A549 (cell line): ENCODE measurements at regions not wholly inside any gene's neighbourhood (a gene's known extent, or its start where the extent isn't known, plus 50 kb on each side); places are given as distances from the start of the nearest gene placed in this dataset.

Experiments
- BHLHE40 ChIP-seq: IDR thresholded peaks from 2 replicates; pipeline ENCODE4 v1.6.1; 2012; ENCODE audit warnings: low read depth, low read length, inconsistent platforms
- CTCF ChIP-seq: fragments of >200 bp; sonication (Bioruptor Twin); formaldehyde crosslinking; IDR thresholded peaks from 3 replicates; pipeline ENCODE4 v1.5.1; 2016
- HEYL ChIP-seq: fragments of 250-450 bp; sonication (Bioruptor Pico); IDR thresholded peaks from 2 replicates; pipeline ENCODE4 v1.8.0; 2021; ENCODE audit warnings: mild to moderate bottlenecking, moderate library complexity
- MAFK ChIP-seq: fragments of 450-650 bp; IDR thresholded peaks from 2 replicates; pipeline ENCODE4 v1.6.1; 2014; ENCODE audit not compliant: partially characterized antibody
- PHF8 ChIP-seq: fragments of 200-600 bp; sonication (generic); IDR thresholded peaks from 2 replicates; pipeline ENCODE4 v1.6.1; 2016; ENCODE audit warnings: low read depth, mild to moderate bottlenecking, antibody characterized with exemption, moderate library complexity, borderline replicate concordance
- POLR2A ChIP-seq: IDR thresholded peaks from 2 replicates; pipeline ENCODE4 v1.6.1; 2012; ENCODE audit warnings: mild to moderate bottlenecking, low read length
- POLR2AphosphoS2 ChIP-seq: conservative IDR thresholded peaks from 2 replicates; pipeline ENCODE4 v1.6.1; 2012; ENCODE audit warnings: low read length, improper control_type of control experiment, inconsistent platforms
- REST ChIP-seq: fragments of 200-600 bp; sonication (generic); IDR thresholded peaks from 2 replicates; pipeline ENCODE4 v1.6.1; 2016; ENCODE audit warnings: antibody characterized with exemption, mild to moderate bottlenecking, moderate library complexity

DNA sequence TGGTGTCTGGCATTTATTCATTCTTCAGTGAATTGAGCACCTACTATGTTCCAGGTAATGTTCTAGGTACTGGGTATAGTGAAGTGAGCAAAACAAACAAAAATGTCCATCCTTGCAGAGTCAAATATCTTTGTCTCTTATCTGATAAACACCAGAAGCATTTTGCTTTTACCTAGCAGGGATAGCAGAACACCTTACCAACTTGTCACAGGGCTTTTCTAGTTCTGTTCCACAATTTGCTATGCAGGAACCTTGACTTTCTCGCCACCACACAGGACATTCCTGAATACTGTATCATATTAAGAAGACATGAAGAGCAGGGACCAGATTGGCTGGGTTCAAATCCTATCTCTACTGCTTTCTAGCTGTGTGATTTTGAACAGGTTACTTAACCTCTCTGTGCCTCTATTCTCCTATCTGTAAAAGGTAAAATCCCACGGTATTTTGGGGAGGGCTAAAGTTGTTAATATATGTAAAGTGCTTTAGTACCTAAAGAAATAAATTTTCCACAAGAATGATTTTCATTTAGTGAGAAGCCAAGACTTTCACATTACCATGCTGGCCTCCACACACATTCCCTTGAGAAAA lies 214.5 kb upstream of the S100G start:
- no peak for TF ChIP-seq POLR2AphosphoS2
- TF ChIP-seq PHF8: no peak
- TF ChIP-seq POLR2A: no peak
- no peak for TF ChIP-seq HEYL (CRISPR knock-in tag)
- TF ChIP-seq REST: no peak
- TF ChIP-seq CTCF: no peak
- TF ChIP-seq MAFK: no peak
- TF ChIP-seq BHLHE40: no peak
